Subcutaneous abdominal adipose tissue (tissue), 5 donors: ENCODE measurements at regions not wholly inside any gene's neighbourhood (a gene's known extent, or its start where the extent isn't known, plus 50 kb on each side); places are given as distances from the start of the nearest gene placed in this dataset.

Experiments used
- H3K27ac ChIP-seq: one replicate; pipeline ENCODE4 v1.7.0; 2013; ENCODE audit warnings: low read depth, mild to moderate bottlenecking, inconsistent platforms, low read length, moderate library complexity
- H3K27me3 ChIP-seq, 5 donors: one replicate each; pipeline ENCODE4 v1.7.0; 2013; ENCODE audit warnings: low read length in 5 of 5, inconsistent platforms in 1 of 5; ENCODE audit not compliant: control insufficient read depth in 5 of 5, insufficient read depth in 4 of 5
- H3K36me3 ChIP-seq, 5 donors: one replicate each; pipeline ENCODE4 v1.7.0; 2013; ENCODE audit warnings: low read length in 5 of 5; ENCODE audit not compliant: control insufficient read depth in 5 of 5, insufficient read depth in 5 of 5
- H3K4me1 ChIP-seq, 5 donors: one replicate each; pipeline ENCODE4 v1.7.0; 2013; ENCODE audit warnings: low read length in 5 of 5, mild to moderate bottlenecking in 3 of 5, moderate library complexity in 1 of 5; ENCODE audit not compliant: control insufficient read depth in 5 of 5, insufficient read depth in 5 of 5
- H3K4me3 ChIP-seq, 5 donors: one replicate each; pipeline ENCODE4 v1.7.0; 2013; ENCODE audit warnings: low read length in 5 of 5, low read depth in 1 of 5
- H3K9ac ChIP-seq, 5 donors: one replicate each; pipeline ENCODE4 v1.7.0; 2013; ENCODE audit warnings: low read length in 5 of 5, mild to moderate bottlenecking in 4 of 5, moderate library complexity in 3 of 5
- H3K9me3 ChIP-seq, 5 donors: one replicate each; pipeline ENCODE4 v1.7.0; 2013; ENCODE audit warnings: low read length in 5 of 5; ENCODE audit not compliant: control insufficient read depth in 5 of 5
- donor health status: healthy.
- donor health status: healthy.
- donor health status: healthy.
- donor health status: healthy.
- donor health status: healthy.

- Histone ChIP-seq H3K27ac (no peak overlapping the region), H3K4me3 (no peak overlapping the region)
Measured at GRCh38 chr1:213657879-213658278, 329.9 kb upstream of the PROX1 start.

DNA sequence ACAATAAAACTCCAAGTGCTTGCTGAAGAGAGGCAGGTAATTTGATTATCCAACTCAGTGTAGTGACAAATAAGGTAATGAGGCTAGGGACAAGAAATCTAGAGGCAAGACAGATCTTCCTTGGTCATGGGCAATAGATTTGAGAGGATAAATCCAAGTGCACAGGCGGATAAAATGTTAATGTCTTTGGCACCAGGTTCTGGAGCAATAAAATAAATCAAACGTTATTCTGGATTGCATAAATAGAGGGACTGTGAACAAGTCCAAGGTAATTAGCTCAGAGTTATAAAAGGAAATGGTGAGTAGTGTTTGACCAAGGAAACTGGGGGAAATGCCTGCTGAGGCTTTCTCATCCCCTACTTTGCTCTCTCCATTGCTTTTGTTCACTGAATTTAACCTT lies 329.3 kb upstream of the PROX1 start:
- no peaks in the 10 kb centered on the region for H3K9me3 ChIP-seq
- no peaks in the 10 kb centered on the region for H3K36me3 ChIP-seq
- no peak overlapping the region for H3K27ac ChIP-seq
- no peaks in the 10 kb centered on the region for H3K4me1 ChIP-seq
- H3K9ac ChIP-seq, result no peak overlapping the region
- H3K4me3 ChIP-seq, result no peak overlapping the region
- H3K27me3 ChIP-seq, result peaks cover 0 to 3% (median 0%) of the 10 kb centered on the region in 5 donors

More at GRCh38 chr1:213657879-213658278, 329.9 kb upstream of the PROX1 start:
- Histone ChIP-seq H3K9ac (no peak overlapping the region), H3K36me3 (no peaks in the 10 kb centered on the region), H3K4me1 (no peaks in the 10 kb centered on the region), H3K9me3 (no peaks in the 10 kb centered on the region), H3K27me3 (peaks cover 0 to 3% (median 0%) of the 10 kb centered on the region in 5 donors)

DNA sequence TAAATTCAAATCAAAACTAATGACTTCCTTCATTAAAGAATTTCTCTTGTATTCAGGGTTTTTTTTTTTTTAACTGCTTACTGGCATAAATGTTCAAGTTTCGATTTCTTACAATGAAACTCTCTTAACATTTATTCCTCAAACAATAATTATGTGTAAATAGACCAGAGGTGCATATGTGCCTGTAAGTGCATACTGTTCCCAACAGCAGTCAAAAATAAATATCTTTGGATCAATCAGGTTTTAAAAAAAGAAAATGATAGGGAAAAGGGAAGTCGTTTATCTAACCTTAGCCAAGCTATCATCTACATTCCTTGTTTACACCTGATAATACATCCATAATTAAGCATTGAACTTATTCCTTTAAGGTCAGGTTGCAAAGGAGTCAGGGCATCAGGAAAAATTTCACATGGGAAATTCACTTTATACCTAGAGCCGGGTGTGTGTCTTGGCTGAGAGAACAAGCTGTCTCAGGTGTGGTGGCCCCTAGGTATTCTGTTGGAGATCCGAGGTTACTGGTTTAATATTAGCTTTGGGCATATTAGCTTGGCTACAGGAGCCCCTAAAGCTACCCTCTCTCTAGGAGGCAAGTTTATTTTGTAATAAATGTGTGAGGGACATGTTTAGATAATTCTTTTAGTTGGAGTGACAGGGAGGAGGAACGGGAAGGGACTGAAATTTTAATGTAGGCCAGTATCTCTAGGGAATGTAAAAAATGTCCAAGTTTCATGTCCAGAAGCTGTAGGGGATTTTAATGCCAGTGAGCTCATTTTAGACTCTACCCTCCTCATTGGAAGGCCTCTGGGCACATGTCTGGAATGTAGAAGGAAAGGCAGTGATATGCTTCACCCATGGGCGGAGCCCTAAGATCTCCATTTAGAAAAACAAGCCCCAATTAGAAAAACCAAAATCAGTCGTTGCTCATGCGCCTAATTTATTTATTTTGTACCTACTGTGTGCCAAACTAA lies 327.9 kb upstream of the PROX1 start:
- Histone ChIP-seq H3K4me1 (no peaks in the 10 kb centered on the region), H3K27me3 (peaks cover 0 to 3% (median 0%) of the 10 kb centered on the region in 5 donors), H3K4me3 (no peak overlapping the region), H3K36me3 (no peaks in the 10 kb centered on the region), H3K27ac (no peak overlapping the region), H3K9ac (no peak overlapping the region), H3K9me3 (no peaks in the 10 kb centered on the region)

- Histone ChIP-seq H3K9me3 (no peaks in the 10 kb centered on the region), H3K27me3 (peaks cover 0 to 3% (median 0%) of the 10 kb centered on the region in 5 donors), H3K4me3 (no peak overlapping the region), H3K4me1 (no peaks in the 10 kb centered on the region), H3K36me3 (no peaks in the 10 kb centered on the region), H3K9ac (no peak overlapping the region), H3K27ac (no peak overlapping the region)
Measured at GRCh38 chr1:213661302-213661701, 326.5 kb upstream of the PROX1 start.

DNA sequence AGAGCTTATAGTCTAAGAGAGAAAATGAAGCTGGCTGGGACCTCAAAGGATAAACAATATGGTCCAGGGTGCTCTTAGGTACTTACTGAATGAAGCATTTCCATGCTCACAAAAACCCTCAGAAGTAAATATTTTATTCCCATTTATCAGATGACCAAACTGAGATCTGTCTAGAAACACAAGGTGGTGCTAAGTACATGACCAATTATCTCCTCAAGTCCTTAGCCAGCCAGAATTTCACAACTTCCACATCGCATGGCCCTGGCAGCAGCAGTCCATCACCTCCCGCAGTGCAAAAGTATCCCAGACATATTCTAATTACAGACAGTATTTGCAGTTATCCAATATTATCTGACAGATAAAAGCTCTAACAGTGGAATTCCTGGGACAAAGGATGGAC lies 321.7 kb upstream of the PROX1 start:
- peaks cover 0 to 6% (median 0%) of the 10 kb centered on the region in 5 donors for H3K27me3 ChIP-seq
- no peaks in the 10 kb centered on the region for H3K4me1 ChIP-seq
- H3K27ac ChIP-seq, result no peak overlapping the region
- H3K9ac ChIP-seq, result no peak overlapping the region
- no peak overlapping the region for H3K4me3 ChIP-seq
- H3K9me3 ChIP-seq, result peaks cover 0 to 3% (median 0%) of the 10 kb centered on the region in 5 donors
- no peaks in the 10 kb centered on the region for H3K36me3 ChIP-seq

- Histone ChIP-seq H3K9me3 (peaks cover 0 to 3% (median 0%) of the 10 kb centered on the region in 5 donors), H3K9ac (no peak overlapping the region), H3K36me3 (no peaks in the 10 kb centered on the region), H3K4me3 (no peak overlapping the region), H3K27me3 (peaks cover 0 to 6% (median 0%) of the 10 kb centered on the region in 5 donors), H3K4me1 (no peaks in the 10 kb centered on the region), H3K27ac (no peak overlapping the region)
Measured at GRCh38 chr1:213666922-213667321, 320.9 kb upstream of the PROX1 start.

DNA sequence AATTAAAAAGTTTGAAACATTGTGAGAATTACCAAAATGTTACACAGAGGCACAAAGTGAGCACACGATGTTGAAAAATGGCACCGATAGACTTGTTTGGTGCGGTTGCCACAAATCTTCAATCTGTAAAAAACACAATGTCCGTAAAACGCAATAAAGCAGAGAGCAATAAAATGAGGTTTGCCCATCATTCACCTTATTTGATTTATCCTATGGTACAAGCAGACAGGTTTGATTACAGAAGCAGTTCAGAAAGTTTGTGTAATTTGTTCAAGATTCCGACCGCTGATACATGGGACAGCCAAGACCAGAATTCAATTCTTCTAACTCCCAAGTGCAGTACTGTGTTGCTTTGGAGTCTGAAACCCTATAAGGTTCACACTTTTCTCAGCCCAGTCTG lies 318.3 kb upstream of the PROX1 start:
- no peak overlapping the region for H3K4me3 ChIP-seq
- no peaks in the 10 kb centered on the region for H3K4me1 ChIP-seq
- no peak overlapping the region for H3K9ac ChIP-seq
- H3K27ac ChIP-seq, result no peak overlapping the region
- H3K9me3 ChIP-seq, result peaks cover 0 to 3% (median 0%) of the 10 kb centered on the region in 5 donors
- peaks cover 0 to 2% (median 0%) of the 10 kb centered on the region in 5 donors for H3K27me3 ChIP-seq
- H3K36me3 ChIP-seq, result no peaks in the 10 kb centered on the region

DNA sequence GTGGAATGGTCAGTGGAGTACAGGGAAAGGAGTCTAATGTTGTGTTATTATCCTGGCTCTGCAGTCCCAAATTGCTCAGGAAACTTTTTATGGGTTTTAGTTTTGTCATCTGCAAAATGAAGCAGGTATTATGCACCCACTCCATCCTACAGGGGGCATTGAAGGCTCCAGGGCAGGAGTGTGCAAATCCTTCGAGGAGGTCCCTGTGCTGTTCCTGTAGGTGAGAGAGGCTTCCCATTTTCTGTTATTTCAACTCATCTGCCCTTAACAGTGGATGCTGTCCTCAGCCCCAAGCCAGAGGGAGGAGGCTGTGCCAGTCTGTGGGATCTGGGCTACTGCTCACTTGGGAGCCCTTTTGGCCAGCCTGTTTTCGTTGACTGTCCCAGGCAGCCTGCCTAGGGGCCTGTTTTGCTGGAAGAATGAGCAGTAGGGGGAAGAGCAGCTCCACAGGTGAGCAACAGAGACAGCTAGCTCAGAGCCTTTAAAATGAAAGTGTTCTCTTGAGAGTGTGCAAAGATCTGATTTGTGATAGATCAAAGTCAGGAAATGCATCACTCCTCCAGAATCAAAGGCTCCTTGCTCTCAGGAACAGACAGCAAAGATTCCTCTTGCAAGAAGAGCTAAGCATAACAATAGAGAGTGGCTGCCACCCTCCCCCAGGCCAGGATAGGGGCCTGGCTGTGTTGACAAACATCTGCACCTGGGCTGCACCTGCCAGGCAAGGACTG lies 317.6 kb upstream of the PROX1 start:
- H3K4me3 ChIP-seq, result no peak overlapping the region
- no peak overlapping the region for H3K9ac ChIP-seq
- H3K4me1 ChIP-seq, result no peaks in the 10 kb centered on the region
- H3K36me3 ChIP-seq, result no peaks in the 10 kb centered on the region
- peaks cover 0 to 3% (median 0%) of the 10 kb centered on the region in 5 donors for H3K9me3 ChIP-seq
- H3K27ac ChIP-seq, result no peak overlapping the region
- H3K27me3 ChIP-seq, result peaks cover 0 to 2% (median 0%) of the 10 kb centered on the region in 5 donors

DNA sequence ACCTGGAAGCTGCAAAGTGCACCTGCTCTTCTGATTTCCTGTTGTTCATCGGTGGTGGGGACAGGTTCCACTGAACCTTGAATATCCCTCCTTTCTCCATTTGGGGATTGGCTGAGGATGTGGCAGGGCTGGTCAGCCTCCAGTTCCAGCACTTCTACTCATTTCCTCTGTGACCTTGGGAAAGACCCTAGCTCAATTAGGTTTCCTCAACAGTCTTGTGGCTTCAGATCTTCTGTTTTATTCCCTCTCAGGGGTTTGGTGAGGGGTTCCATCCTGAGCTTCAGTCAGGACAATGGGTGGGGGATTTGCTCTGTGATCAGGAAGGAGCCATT lies 317.1 kb upstream of the PROX1 start:
- Histone ChIP-seq H3K27me3 (peaks cover 0 to 2% (median 0%) of the 10 kb centered on the region in 5 donors), H3K36me3 (no peaks in the 10 kb centered on the region), H3K9ac (no peak overlapping the region)

GRCh38 chr1:213675043-213675442 lies 312.7 kb upstream of the PROX1 start:
- Histone ChIP-seq H3K27ac (no peak overlapping the region), H3K36me3 (no peaks in the 10 kb centered on the region), H3K4me1 (no peaks in the 10 kb centered on the region), H3K27me3 (no peaks in the 10 kb centered on the region), H3K9me3 (no peaks in the 10 kb centered on the region), H3K9ac (no peak overlapping the region), H3K4me3 (no peak overlapping the region)

More for the DNA sequence above, 317.1 kb upstream of the PROX1 start:
- peaks cover 0 to 3% (median 0%) of the 10 kb centered on the region in 5 donors for H3K9me3 ChIP-seq
- H3K4me3 ChIP-seq, result no peak overlapping the region
- no peaks in the 10 kb centered on the region for H3K4me1 ChIP-seq
- H3K27ac ChIP-seq, result no peak overlapping the region
